ENCODE measurements at regions not wholly inside any gene's neighbourhood (a gene's known extent, or its start where the extent isn't known, plus 50 kb on each side); places are given as distances from the start of the nearest gene placed in this dataset.

DNA sequence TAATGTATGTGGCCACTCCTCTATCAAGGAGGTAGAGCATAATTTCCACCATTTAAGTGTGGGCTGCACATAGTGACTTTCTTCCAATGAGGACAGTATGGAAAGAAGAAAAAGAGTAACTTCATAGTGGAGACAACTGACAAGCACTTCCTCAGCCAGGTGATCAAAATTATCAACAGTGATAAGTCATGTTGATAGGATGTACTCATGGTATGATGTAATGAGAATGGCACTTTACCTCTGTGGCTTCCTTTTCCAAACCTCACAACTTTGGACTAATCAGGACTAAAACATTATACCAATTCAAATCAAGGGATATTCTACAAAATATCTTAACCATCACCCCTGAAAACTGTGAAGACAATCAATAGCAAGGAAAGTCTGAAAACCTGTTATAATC lies 302.3 kb upstream of the CITED2 start:
- no peak overlapping the region for H3K4me3 ChIP-seq (ENCODE audit: low read depth, low read length)
- TF ChIP-seq MYC (IDR thresholded peaks at IDR 0.05; ENCODE audit: low read depth, low read length) (no peak), POLR2A (IDR thresholded peaks at IDR 0.05; ENCODE audit: extremely low read depth, insufficient read length) (no peak)
- TF ChIP-seq, protein P1, sequence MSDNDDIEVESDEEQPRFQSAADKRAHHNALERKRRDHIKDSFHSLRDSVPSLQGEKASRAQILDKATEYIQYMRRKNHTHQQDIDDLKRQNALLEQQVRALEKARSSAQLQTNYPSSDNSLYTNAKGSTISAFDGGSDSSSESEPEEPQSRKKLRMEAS (IDR thresholded peaks at IDR 0.05; ENCODE audit: low read depth, low read length), result no peak
- TF ChIP-seq, protein P2, sequence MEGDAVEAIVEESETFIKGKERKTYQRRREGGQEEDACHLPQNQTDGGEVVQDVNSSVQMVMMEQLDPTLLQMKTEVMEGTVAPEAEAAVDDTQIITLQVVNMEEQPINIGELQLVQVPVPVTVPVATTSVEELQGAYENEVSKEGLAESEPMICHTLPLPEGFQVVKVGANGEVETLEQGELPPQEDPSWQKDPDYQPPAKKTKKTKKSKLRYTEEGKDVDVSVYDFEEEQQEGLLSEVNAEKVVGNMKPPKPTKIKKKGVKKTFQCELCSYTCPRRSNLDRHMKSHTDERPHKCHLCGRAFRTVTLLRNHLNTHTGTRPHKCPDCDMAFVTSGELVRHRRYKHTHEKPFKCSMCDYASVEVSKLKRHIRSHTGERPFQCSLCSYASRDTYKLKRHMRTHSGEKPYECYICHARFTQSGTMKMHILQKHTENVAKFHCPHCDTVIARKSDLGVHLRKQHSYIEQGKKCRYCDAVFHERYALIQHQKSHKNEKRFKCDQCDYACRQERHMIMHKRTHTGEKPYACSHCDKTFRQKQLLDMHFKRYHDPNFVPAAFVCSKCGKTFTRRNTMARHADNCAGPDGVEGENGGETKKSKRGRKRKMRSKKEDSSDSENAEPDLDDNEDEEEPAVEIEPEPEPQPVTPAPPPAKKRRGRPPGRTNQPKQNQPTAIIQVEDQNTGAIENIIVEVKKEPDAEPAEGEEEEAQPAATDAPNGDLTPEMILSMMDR (IDR thresholded peaks at IDR 0.05; ENCODE audit: low read depth, low read length), result no peak
- DNase-seq (ENCODE audit: low read depth), result no peak

DNA sequence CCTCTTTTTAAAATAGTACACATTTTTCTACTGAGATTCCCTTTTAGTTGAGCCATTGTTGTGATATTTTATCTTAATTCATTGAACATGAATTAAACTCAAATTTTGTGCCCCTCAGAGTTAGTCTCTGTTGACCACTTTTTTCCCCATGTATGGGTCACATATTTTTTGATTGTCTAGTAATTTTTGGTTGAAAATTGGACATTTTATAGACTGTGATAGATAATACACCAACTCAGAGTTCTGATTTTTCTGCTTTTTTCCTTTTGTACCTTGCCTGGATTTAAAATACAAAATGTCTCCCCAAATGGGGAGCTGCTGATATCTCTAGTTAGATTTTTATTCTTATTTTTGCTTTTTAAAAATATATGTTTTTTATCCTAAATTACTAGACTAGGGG lies 291.8 kb upstream of the CITED2 start:
- TF ChIP-seq MYC (IDR thresholded peaks at IDR 0.05; ENCODE audit: low read depth, low read length) (no peak), POLR2A (IDR thresholded peaks at IDR 0.05; ENCODE audit: extremely low read depth, insufficient read length) (no peak)
- TF ChIP-seq, protein P2 (IDR thresholded peaks at IDR 0.05; ENCODE audit: low read depth, low read length), result no peak
- TF ChIP-seq, protein P1 (IDR thresholded peaks at IDR 0.05; ENCODE audit: low read depth, low read length), result no peak
- H3K4me3 ChIP-seq (ENCODE audit: low read depth, low read length), result no peak overlapping the region
- no peak for DNase-seq (ENCODE audit: low read depth)

GRCh38 chr6:139663996-139664395 lies 289.5 kb upstream of the CITED2 start:
- H3K4me3 ChIP-seq (ENCODE audit: low read depth, low read length), result no peak overlapping the region
- no peak for TF ChIP-seq MYC (IDR thresholded peaks at IDR 0.05; ENCODE audit: low read depth, low read length)
- no peak for TF ChIP-seq POLR2A (IDR thresholded peaks at IDR 0.05; ENCODE audit: extremely low read depth, insufficient read length)
- TF ChIP-seq, protein P2 (IDR thresholded peaks at IDR 0.05; ENCODE audit: low read depth, low read length), result no peak
- TF ChIP-seq, protein P1 (IDR thresholded peaks at IDR 0.05; ENCODE audit: low read depth, low read length), result no peak
- DNase-seq (ENCODE audit: low read depth), result no peak

- no peak overlapping the region for H3K4me3 ChIP-seq (ENCODE audit: low read depth, low read length)
- TF ChIP-seq POLR2A (IDR thresholded peaks at IDR 0.05; ENCODE audit: extremely low read depth, insufficient read length), result no peak
- TF ChIP-seq, protein P2 (IDR thresholded peaks at IDR 0.05; ENCODE audit: low read depth, low read length), result no peak
- no peak for TF ChIP-seq MYC (IDR thresholded peaks at IDR 0.05; ENCODE audit: low read depth, low read length)
- TF ChIP-seq, protein P1 (IDR thresholded peaks at IDR 0.05; ENCODE audit: low read depth, low read length), result no peak
- no peak for DNase-seq (ENCODE audit: low read depth)
These were observed 285.3 kb upstream of the CITED2 start for GRCh38 chr6:139659711-139660110.

GRCh38 chr6:139659196-139659595 lies 284.7 kb upstream of the CITED2 start:
- no peak overlapping the region for H3K4me3 ChIP-seq (ENCODE audit: low read depth, low read length)
- no peak for TF ChIP-seq MYC (IDR thresholded peaks at IDR 0.05; ENCODE audit: low read depth, low read length)
- no peak for TF ChIP-seq POLR2A (IDR thresholded peaks at IDR 0.05; ENCODE audit: extremely low read depth, insufficient read length)
- TF ChIP-seq, protein P1 (IDR thresholded peaks at IDR 0.05; ENCODE audit: low read depth, low read length), result no peak
- TF ChIP-seq, protein P2 (IDR thresholded peaks at IDR 0.05; ENCODE audit: low read depth, low read length), result no peak
- DNase-seq (ENCODE audit: low read depth), result no peak

- H3K4me3 ChIP-seq (ENCODE audit: low read depth, low read length), result no peak overlapping the region
- DNase-seq (ENCODE audit: low read depth), result no peak
- TF ChIP-seq, protein P1 (IDR thresholded peaks at IDR 0.05; ENCODE audit: low read depth, low read length), result no peak
- TF ChIP-seq MYC (IDR thresholded peaks at IDR 0.05; ENCODE audit: low read depth, low read length) (no peak), POLR2A (IDR thresholded peaks at IDR 0.05; ENCODE audit: extremely low read depth, insufficient read length) (no peak)
- TF ChIP-seq, protein P2 (IDR thresholded peaks at IDR 0.05; ENCODE audit: low read depth, low read length), result no peak
These were observed 282.7 kb upstream of the CITED2 start for GRCh38 chr6:139657119-139657518.
